H9 (cell line): ENCODE measurements at regions not wholly inside any gene's neighbourhood (a gene's known extent, or its start where the extent isn't known, plus 50 kb on each side); places are given as distances from the start of the nearest gene placed in this dataset.

Source experiments
- DNase-seq: peaks from one replicate; pipeline ENCODE4 v3.0.0-alpha.2; 2017
- H2AFZ ChIP-seq: one replicate; pipeline ENCODE4 v1.6.1; 2013; ENCODE audit warnings: mild to moderate bottlenecking, low read length, control low read depth, moderate library complexity
- H2AK5ac ChIP-seq: 2 replicates; pipeline ENCODE4 v1.6.1; 2013; ENCODE audit warnings: low read length, control low read depth, mixed read lengths; ENCODE audit not compliant: insufficient read length
- H2BK120ac ChIP-seq: one replicate; pipeline ENCODE4 v1.6.1; 2013; ENCODE audit warnings: low read depth, mild to moderate bottlenecking, low read length, control low read depth, inconsistent platforms; ENCODE audit not compliant: poor library complexity, severe bottlenecking
- H2BK12ac ChIP-seq: 2 replicates; pipeline ENCODE4 v1.6.1; 2013; ENCODE audit warnings: low read length, control low read depth, mixed read lengths, low read depth; ENCODE audit not compliant: insufficient read length
- H2BK15ac ChIP-seq: 2 replicates; pipeline ENCODE4 v1.6.1; 2013; ENCODE audit warnings: low read depth, low read length, control low read depth
- H2BK20ac ChIP-seq: one replicate; pipeline ENCODE4 v1.6.1; 2013; ENCODE audit warnings: low read depth, mild to moderate bottlenecking, low read length, control low read depth, inconsistent platforms; ENCODE audit not compliant: poor library complexity, severe bottlenecking
- H2BK5ac ChIP-seq: 2 replicates; pipeline ENCODE4 v1.6.1; 2013; ENCODE audit warnings: low read length, control low read depth, mixed read lengths; ENCODE audit not compliant: insufficient read length
- H3K14ac ChIP-seq: 2 replicates; pipeline ENCODE4 v1.6.1; 2013; ENCODE audit warnings: low read length, control low read depth; ENCODE audit not compliant: insufficient read depth
- H3K18ac ChIP-seq: 2 replicates; pipeline ENCODE4 v1.6.1; 2013; ENCODE audit warnings: low read depth, mild to moderate bottlenecking, mixed read lengths, low read length, control low read depth; ENCODE audit not compliant: insufficient read length
- H3K23ac ChIP-seq: 2 replicates; pipeline ENCODE4 v1.6.1; 2013; ENCODE audit warnings: low read length, control low read depth, mixed read lengths, low read depth; ENCODE audit not compliant: insufficient read length
- H3K23me2 ChIP-seq: 2 replicates; pipeline ENCODE4 v1.6.1; 2013; ENCODE audit warnings: low read depth, mild to moderate bottlenecking, mixed read lengths, low read length, control low read depth; ENCODE audit not compliant: insufficient read length, poor library complexity, severe bottlenecking
- H3K27ac ChIP-seq: 2 replicates; pipeline ENCODE4 v1.5.1; 2013; ENCODE audit warnings: low read length, control low read depth, mixed read lengths, low read depth; ENCODE audit not compliant: insufficient read length
- H3K27me3 ChIP-seq: 2 replicates; pipeline ENCODE4 v1.6.1; 2013; ENCODE audit warnings: low read length, control low read depth, inconsistent platforms; ENCODE audit not compliant: insufficient read depth
- H3K4ac ChIP-seq: 2 replicates; pipeline ENCODE4 v1.6.1; 2013; ENCODE audit warnings: low read depth, mild to moderate bottlenecking, control low read depth, inconsistent platforms, low read length, moderate library complexity
- H3K4me1 ChIP-seq: 2 replicates; pipeline ENCODE4 v1.6.1; 2013; ENCODE audit warnings: low read length, control low read depth, inconsistent platforms; ENCODE audit not compliant: insufficient read depth
- H3K4me2 ChIP-seq: 2 replicates; pipeline ENCODE4 v1.6.1; 2013; ENCODE audit warnings: low read length, control low read depth, mixed read lengths; ENCODE audit not compliant: insufficient read length, insufficient read depth
- H3K56ac ChIP-seq: 2 replicates; pipeline ENCODE4 v1.6.1; 2013; ENCODE audit warnings: low read depth, mild to moderate bottlenecking, mixed read lengths, low read length, control low read depth; ENCODE audit not compliant: insufficient read length
- H3K79me1 ChIP-seq: 2 replicates; pipeline ENCODE4 v1.6.1; 2013; ENCODE audit warnings: low read depth, mild to moderate bottlenecking, moderate library complexity, low read length, control low read depth, inconsistent platforms; ENCODE audit not compliant: insufficient read depth, poor library complexity, severe bottlenecking
- H3K79me2 ChIP-seq: 2 replicates; pipeline ENCODE4 v1.6.1; 2013; ENCODE audit warnings: low read length, control low read depth, inconsistent platforms; ENCODE audit not compliant: insufficient read depth
- H3K9ac ChIP-seq: 2 replicates; pipeline ENCODE4 v1.6.1; 2013; ENCODE audit warnings: low read length, control low read depth, mixed read lengths; ENCODE audit not compliant: insufficient read length; ENCODE audit errors: extremely low read depth
- H3K9me3 ChIP-seq: one replicate; pipeline ENCODE4 v1.6.1; 2013; ENCODE audit warnings: low read depth, low read length, inconsistent platforms; ENCODE audit not compliant: control insufficient read depth
- H3T11ph ChIP-seq: one replicate; pipeline ENCODE4 v1.6.1; 2013; ENCODE audit warnings: mild to moderate bottlenecking, low read length, control low read depth, inconsistent platforms
- H4K20me1 ChIP-seq: one replicate; pipeline ENCODE4 v1.6.1; 2013; ENCODE audit not compliant: control insufficient read depth, insufficient read length, insufficient read depth
- H4K5ac ChIP-seq: 2 replicates; pipeline ENCODE4 v1.6.1; 2013; ENCODE audit warnings: low read depth, mild to moderate bottlenecking, mixed read lengths, low read length, control low read depth; ENCODE audit not compliant: insufficient read length
- H4K8ac ChIP-seq: replicated peaks from 2 replicates; pipeline ENCODE4 v1.6.1; 2013; ENCODE audit warnings: low read length, control low read depth, mixed read lengths, low read depth; ENCODE audit not compliant: insufficient read length
- H4K91ac ChIP-seq: 2 replicates; pipeline ENCODE4 v1.6.1; 2013; ENCODE audit warnings: low read depth, mild to moderate bottlenecking, moderate library complexity, mixed read lengths, low read length, control low read depth; ENCODE audit not compliant: insufficient read length
- H3K27ac Mint-ChIP-seq, 3 experiments: 2 replicates in 2 of 3; 3 replicates in 1 of 3; pipeline ENCODE4 v1.8.0; 2020 to 2021; ENCODE audit warnings: mixed read lengths in 3 of 3, mild to moderate bottlenecking in 1 of 3, moderate library complexity in 1 of 3
- H3K27me3 Mint-ChIP-seq: 2 replicates; pipeline ENCODE4 v1.8.0; 2021; ENCODE audit warnings: low read depth, mild to moderate bottlenecking, moderate library complexity, mixed read lengths
- H3K36me3 Mint-ChIP-seq, 3 experiments: 2 replicates in 2 of 3; 3 replicates in 1 of 3; pipeline ENCODE4 v1.8.0; 2020 to 2021; ENCODE audit warnings: low read depth in 3 of 3, mixed read lengths in 3 of 3; ENCODE audit not compliant: insufficient read depth in 1 of 3
- H3K4me1 Mint-ChIP-seq, 2 experiments: 2 replicates each; pipeline ENCODE4 v1.8.0; 2020; ENCODE audit warnings: mixed read lengths in 2 of 2
- H3K4me3 Mint-ChIP-seq, 2 experiments: 2 replicates in 1 of 2; 3 replicates in 1 of 2; pipeline ENCODE4 v1.8.0; 2020 to 2021; ENCODE audit warnings: mild to moderate bottlenecking in 2 of 2, mixed read lengths in 2 of 2, moderate library complexity in 1 of 2
- H3K9me3 Mint-ChIP-seq, 2 experiments: 2 replicates in 1 of 2; 3 replicates in 1 of 2; pipeline ENCODE4 v1.8.0; 2020; ENCODE audit warnings: mild to moderate bottlenecking in 2 of 2, mixed read lengths in 2 of 2, moderate library complexity in 1 of 2
- CTCF ChIP-seq: fragments of 200-600 bp; sonication (generic); conservative IDR thresholded peaks from 3 replicates; pipeline ENCODE4 v1.8.0; 2021; ENCODE audit warnings: antibody characterized with exemption, mild to moderate bottlenecking
- WGBS: extraction: QIAGEN DNeasy Blood & Tissue Kit; methylation state at CpG from one replicate; pipeline ENCODE4 v1.1.7; 2013; ENCODE audit warnings: missing lambda C conversion rate, low lambda C conversion rate, mixed read lengths; ENCODE audit not compliant: insufficient read length; ENCODE audit errors: extremely low coverage; 5-methylcytosine and 5-hydroxymethylcytosine counted together

GRCh38 chr1:5296095-5296494 is 641.7 kb downstream of the AJAP1 start:
- no peak for DNase-seq
- H3K18ac ChIP-seq, result no peak overlapping the region

More at GRCh38 chr1:5296095-5296494, 641.7 kb downstream of the AJAP1 start:
- Histone ChIP-seq H2AFZ (no peak overlapping the region), H3K79me2 (no peaks in the 10 kb centered on the region), H3K4ac (no peak overlapping the region), H3K27ac (no peak overlapping the region), H3K4me2 (no peak overlapping the region), H2BK5ac (no peak overlapping the region), H2BK15ac (no peak overlapping the region), H2BK12ac (no peak overlapping the region), H4K20me1 (no peaks in the 10 kb centered on the region), H3K14ac (no peak overlapping the region), H3T11ph (no peak overlapping the region), H3K9me3 (no peaks in the 10 kb centered on the region), H4K5ac (no peak overlapping the region), H3K23me2 (no peaks in the 10 kb centered on the region), H4K91ac (no peak overlapping the region), H3K9ac (no peak overlapping the region), H3K27me3 (no peaks in the 10 kb centered on the region), H3K23ac (no peak overlapping the region), H3K56ac (no peak overlapping the region), H2BK20ac (no peak overlapping the region), H2AK5ac (no peak overlapping the region), H3K4me1 (no peaks in the 10 kb centered on the region), H4K8ac (no peak overlapping the region), H2BK120ac (no peak overlapping the region), H3K79me1 (no peaks in the 10 kb centered on the region)
- Mint-ChIP-seq H3K27ac (no peak overlapping the region; a peak in 1 of 7 replicates), H3K36me3 (no peaks in the 10 kb centered on the region; a peak in 1 of 7 replicates), H3K4me3 (no peak overlapping the region), H3K4me1 (peaks cover 6 to 9% of the 10 kb centered on the region in 2 experiments; a peak in 3 of 4 replicates), H3K9me3 (no peaks in the 10 kb centered on the region), H3K27me3 (peaks cover 36% of the 10 kb centered on the region)
- no peak for TF ChIP-seq CTCF
- no CpG with 5 or more reads among the region's 12 CpGs for WGBS
